Activated CD8-positive, alpha-beta T cell treated with anti-CD3 and anti-CD28 coated beads for 36 hours (primary cell): ENCODE measurements at regions not wholly inside any gene's neighbourhood (a gene's known extent, or its start where the extent isn't known, plus 50 kb on each side); places are given as distances from the start of the nearest gene placed in this dataset.

Source experiments
- ATAC-seq: fragments of 200-7000 bp; cut with Tn5 transposase; one replicate; pipeline ENCODE4 v1.10.0; 2021; ENCODE audit warnings: mild to moderate bottlenecking, moderate library complexity
- CTCF ChIA-PET: fragments of 350-600 bp; sonication (Branson Sonifier 250); formaldehyde crosslinking; loops from one replicate; lab custom pipeline; 2021; ENCODE audit warnings: antibody characterized with exemption; lab: Charles Lee
- POLR2A ChIA-PET: fragments of 350-600 bp; sonication (Branson Sonifier 250); formaldehyde crosslinking; loops from one replicate; lab custom pipeline; 2021; ENCODE audit warnings: antibody characterized with exemption; lab: Charles Lee
- DNase-seq: peaks from one replicate; pipeline ENCODE4 v3.0.0-alpha.2; 2020
- H3K27ac Mint-ChIP-seq: one replicate; pipeline ENCODE4 v1.8.0; 2021; ENCODE audit warnings: mild to moderate bottlenecking, mixed read lengths
- H3K27me3 Mint-ChIP-seq: one replicate; pipeline ENCODE4 v1.8.0; 2021; ENCODE audit warnings: mixed read lengths
- H3K36me3 Mint-ChIP-seq: one replicate; pipeline ENCODE4 v1.8.0; 2021; ENCODE audit warnings: low read depth, mixed read lengths
- H3K4me1 Mint-ChIP-seq: one replicate; pipeline ENCODE4 v1.8.0; 2021; ENCODE audit warnings: low read depth, mixed read lengths
- H3K4me3 Mint-ChIP-seq: one replicate; pipeline ENCODE4 v1.8.0; 2021; ENCODE audit warnings: mild to moderate bottlenecking, moderate library complexity, mixed read lengths
- H3K9me3 Mint-ChIP-seq: one replicate; pipeline ENCODE4 v1.8.0; 2021; ENCODE audit warnings: mixed read lengths
- intact Hi-C: fragments of 100-400 bp; cut with micrococcal nuclease; formaldehyde crosslinking; loops from one replicate; pipeline ENCODE4 v1.10.0; 2022
- TF ChIP-seq, protein P1 (sequence below): fragments of 200-600 bp; IDR thresholded peaks from one replicate; pipeline ENCODE4 v1.8.0; 2022; ENCODE audit warnings: antibody characterized with exemption, mild to moderate bottlenecking

DNA sequence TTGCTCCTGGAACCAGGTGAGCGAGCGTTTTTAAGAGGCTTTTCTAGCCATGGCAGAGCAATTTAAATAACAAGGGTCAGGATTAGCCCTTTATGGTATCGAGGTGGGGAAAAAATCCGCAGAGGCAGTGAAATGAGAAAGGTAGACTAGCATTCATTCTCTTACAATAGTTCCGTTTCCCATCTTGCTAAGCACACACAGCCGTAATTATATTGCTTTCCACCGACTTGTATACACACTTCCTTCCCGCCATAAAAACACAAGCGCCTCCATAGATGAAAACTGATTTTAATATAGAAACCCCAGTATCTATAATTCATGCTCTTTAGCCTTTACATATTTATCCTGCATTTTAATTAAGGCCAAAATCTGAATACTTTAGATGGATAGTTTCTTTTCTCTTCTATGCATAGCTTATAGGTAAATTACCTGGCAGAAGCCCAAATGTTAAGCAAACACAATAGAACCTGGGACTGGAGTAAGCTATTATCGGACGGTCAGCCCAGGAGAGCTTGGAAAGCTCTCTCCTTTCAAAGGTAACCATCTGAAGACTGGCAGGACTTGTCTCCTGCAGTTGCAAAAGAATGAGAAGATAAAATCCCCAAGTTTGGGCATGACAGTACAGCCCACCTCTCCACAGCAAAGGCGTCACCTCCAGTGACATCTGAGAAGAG lies 90.9 kb upstream of the MC3R start:
- Mint-ChIP-seq H3K4me3 (no peak overlapping the region), H3K27me3 (peaks cover 9% of the 10 kb centered on the region), H3K9me3 (no peaks in the 10 kb centered on the region), H3K36me3 (no peaks in the 10 kb centered on the region), H3K4me1 (no peaks in the 10 kb centered on the region), H3K27ac (no peak overlapping the region)
- ChIA-PET CTCF (no interaction called here), POLR2A (no interaction called here)
- DNase-seq (no peak), ATAC-seq (no peak)
- intact Hi-C loops = no loop called here
- TF ChIP-seq, protein P1, sequence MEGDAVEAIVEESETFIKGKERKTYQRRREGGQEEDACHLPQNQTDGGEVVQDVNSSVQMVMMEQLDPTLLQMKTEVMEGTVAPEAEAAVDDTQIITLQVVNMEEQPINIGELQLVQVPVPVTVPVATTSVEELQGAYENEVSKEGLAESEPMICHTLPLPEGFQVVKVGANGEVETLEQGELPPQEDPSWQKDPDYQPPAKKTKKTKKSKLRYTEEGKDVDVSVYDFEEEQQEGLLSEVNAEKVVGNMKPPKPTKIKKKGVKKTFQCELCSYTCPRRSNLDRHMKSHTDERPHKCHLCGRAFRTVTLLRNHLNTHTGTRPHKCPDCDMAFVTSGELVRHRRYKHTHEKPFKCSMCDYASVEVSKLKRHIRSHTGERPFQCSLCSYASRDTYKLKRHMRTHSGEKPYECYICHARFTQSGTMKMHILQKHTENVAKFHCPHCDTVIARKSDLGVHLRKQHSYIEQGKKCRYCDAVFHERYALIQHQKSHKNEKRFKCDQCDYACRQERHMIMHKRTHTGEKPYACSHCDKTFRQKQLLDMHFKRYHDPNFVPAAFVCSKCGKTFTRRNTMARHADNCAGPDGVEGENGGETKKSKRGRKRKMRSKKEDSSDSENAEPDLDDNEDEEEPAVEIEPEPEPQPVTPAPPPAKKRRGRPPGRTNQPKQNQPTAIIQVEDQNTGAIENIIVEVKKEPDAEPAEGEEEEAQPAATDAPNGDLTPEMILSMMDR = no peak

DNA sequence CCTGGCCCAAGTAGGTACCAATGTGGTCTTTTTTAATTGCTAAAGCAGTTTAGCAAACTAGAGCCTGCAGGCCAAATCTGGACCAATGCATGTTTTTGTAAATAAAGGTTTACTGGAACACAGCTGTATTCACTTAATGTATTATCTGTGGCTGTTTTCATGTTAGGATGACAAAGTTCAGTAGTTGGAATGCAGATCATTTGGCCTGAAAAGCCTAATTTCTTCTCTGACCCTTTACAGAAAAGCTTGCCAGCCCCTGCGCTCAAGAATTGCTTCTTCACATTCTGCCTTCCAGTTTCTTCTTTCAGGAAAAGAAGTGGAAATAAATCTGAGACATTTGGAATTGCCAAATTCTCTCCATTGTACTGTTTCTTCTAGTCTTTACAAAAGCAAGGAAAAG lies 90.0 kb upstream of the MC3R start:
- ChIA-PET POLR2A (no interaction called here), CTCF (no interaction called here)
- Mint-ChIP-seq H3K27me3 (peaks cover 9% of the 10 kb centered on the region), H3K4me1 (no peaks in the 10 kb centered on the region), H3K36me3 (no peaks in the 10 kb centered on the region), H3K9me3 (no peaks in the 10 kb centered on the region), H3K27ac (no peak overlapping the region), H3K4me3 (no peak overlapping the region)
- ATAC-seq (no peak), DNase-seq (no peak)
- intact Hi-C loops = no loop called here
- TF ChIP-seq, protein P1 = no peak

DNA sequence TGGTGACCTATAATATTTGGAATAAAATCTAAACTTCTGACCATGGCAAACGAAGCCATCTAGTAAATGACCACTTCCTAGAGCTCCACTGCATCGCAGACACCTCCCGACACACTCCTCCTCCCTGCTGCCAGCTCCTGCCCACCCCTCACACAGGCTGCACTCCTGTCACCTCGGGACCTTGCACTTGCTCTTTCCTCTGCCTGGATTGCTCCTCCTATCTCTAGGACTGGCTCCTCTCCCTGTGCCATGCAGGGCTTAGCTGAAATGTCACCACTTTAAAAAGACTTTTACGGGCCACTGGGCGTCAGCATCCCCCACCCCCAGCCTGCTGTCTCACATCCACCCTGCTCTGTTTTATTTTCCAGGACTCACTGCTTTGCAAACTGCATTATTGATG lies 87.6 kb upstream of the MC3R start:
- Mint-ChIP-seq H3K4me1 (no peaks in the 10 kb centered on the region), H3K4me3 (no peak overlapping the region), H3K36me3 (no peaks in the 10 kb centered on the region), H3K27me3 (peaks cover 4% of the 10 kb centered on the region), H3K9me3 (no peaks in the 10 kb centered on the region), H3K27ac (no peak overlapping the region)
- DNase-seq (no peak), ATAC-seq (no peak)
- TF ChIP-seq, protein P1 = no peak
- POLR2A ChIA-PET = no interaction called here
- intact Hi-C loops = no loop called here
- CTCF ChIA-PET = no interaction called here

DNA sequence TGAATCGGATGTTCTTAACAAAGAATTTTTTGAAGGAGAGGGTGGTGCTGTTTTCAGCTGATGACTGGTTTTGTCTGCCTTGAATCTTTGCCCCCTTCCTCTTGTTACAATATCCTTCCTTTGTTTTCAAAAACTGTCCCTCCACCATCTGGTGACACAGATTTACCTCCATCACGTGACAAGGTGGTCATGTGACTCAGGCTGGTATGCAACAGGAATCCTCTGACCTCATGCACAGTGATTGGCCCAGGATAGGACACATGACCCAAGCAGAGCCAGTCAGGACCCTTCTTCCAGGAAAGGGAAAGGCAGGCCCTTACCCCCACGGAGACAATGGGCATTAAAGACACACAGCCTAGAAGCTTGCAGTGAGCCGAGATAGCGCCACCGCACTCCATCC lies 84.7 kb upstream of the MC3R start:
- CTCF ChIA-PET = no interaction called here
- Mint-ChIP-seq H3K27ac (no peak overlapping the region), H3K27me3 (peaks cover 4% of the 10 kb centered on the region), H3K4me1 (no peaks in the 10 kb centered on the region), H3K36me3 (no peaks in the 10 kb centered on the region), H3K4me3 (no peak overlapping the region), H3K9me3 (no peaks in the 10 kb centered on the region)
- TF ChIP-seq, protein P1 = no peak
- intact Hi-C loops = no loop called here
- POLR2A ChIA-PET = no interaction called here
- ATAC-seq (no peak), DNase-seq (peak; percentile 2)

DNA sequence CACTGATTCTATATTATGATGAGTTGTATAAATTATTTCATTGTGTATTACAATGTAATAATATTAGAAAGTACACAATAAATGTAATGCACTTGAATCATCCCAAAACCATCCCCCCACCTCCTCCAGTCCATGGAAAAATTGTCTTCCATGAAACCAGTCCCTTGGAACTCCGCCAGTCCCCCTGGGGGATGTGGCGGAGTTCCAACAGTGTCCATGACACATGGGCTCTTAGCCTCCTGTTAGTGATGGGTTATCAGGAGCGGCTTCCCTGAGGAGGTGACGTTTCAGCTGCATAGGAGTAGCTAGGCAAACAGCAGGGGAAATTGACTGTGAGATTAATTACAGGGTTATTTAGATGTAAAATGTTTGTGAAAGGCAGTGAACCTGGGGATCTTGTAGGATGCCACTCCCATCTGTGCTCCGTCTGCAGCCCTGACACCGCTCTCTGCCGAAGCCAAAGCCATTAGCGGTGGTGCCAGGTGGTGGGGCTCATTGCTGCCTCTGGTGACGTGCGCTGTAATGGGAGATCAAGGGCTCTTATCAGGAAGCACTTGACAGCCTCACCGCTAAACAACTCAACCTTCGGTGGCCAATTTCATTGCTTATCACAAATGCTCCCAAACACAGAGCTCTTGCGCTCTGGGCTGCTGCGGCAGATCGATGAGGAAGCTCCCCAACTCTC lies 81.6 kb upstream of the MC3R start:
- intact Hi-C loops = no loop called here
- DNase-seq (no peak), ATAC-seq (no peak)
- TF ChIP-seq, protein P1 = no peak
- Mint-ChIP-seq H3K4me3 (no peak overlapping the region), H3K36me3 (no peaks in the 10 kb centered on the region), H3K4me1 (no peaks in the 10 kb centered on the region), H3K9me3 (no peaks in the 10 kb centered on the region), H3K27me3 (peaks cover 2% of the 10 kb centered on the region), H3K27ac (no peak overlapping the region)
- ChIA-PET CTCF (interaction anchor here (1.0 kb wide), 1 partner anchor 17 kb away, joined by 3 read pairs; no protein-coding TSS in a partner anchor), POLR2A (no interaction called here)
